Testis (tissue), 2 donors: ENCODE measurements at regions not wholly inside any gene's neighbourhood (a gene's known extent, or its start where the extent isn't known, plus 50 kb on each side); places are given as distances from the start of the nearest gene placed in this dataset.

ENCODE experiments used
- DNase-seq: peaks from one replicate; pipeline ENCODE4 v3.0.0-alpha.2; 2019
- H3K27ac ChIP-seq, 2 donors: fragments of 200-600 bp; sonication (generic); one replicate each; pipeline ENCODE4 v1.5.1; 2019
- H3K27me3 ChIP-seq: fragments of 200-600 bp; sonication (generic); one replicate; pipeline ENCODE4 v1.5.1; 2019
- H3K36me3 ChIP-seq: fragments of 200-600 bp; sonication (generic); one replicate; pipeline ENCODE4 v1.5.1; 2017; ENCODE audit warnings: low read depth; ENCODE audit errors: missing control alignments
- H3K4me1 ChIP-seq: fragments of 200-600 bp; sonication (generic); one replicate; pipeline ENCODE4 v1.5.1; 2019
- H3K4me3 ChIP-seq, 2 donors: fragments of 200-600 bp; sonication (generic); one replicate each; pipeline ENCODE4 v1.5.1; 2017 to 2019
- H3K9me3 ChIP-seq: fragments of 200-600 bp; sonication (generic); one replicate; pipeline ENCODE4 v1.5.1; 2017
- POLR2A ChIP-seq: fragments of 450-650 bp; IDR thresholded peaks from one replicate; pipeline ENCODE4 v1.6.1; 2017; ENCODE audit warnings: antibody characterized with exemption, mild to moderate bottlenecking, moderate library complexity
- WGBS, 2 donors: methylation state at CpG; one replicate each; pipeline ENCODE4 v1.1.5; 2018; 5-methylcytosine and 5-hydroxymethylcytosine counted together
- intact Hi-C: fragments of 100-400 bp; cut with DNase I; formaldehyde crosslinking; loops from one replicate; pipeline ENCODE4 v1.15.1; 2023; ENCODE audit warnings: low total_unique reads
- TF ChIP-seq, protein P1 (sequence below), 3 experiments: fragments of 450-650 bp in 2 of 3; fragments of 200-600 bp in 1 of 3; sonication (generic) in 1 of 3; IDR thresholded peaks; one replicate each; pipeline ENCODE4 v1.5.1; 2016 to 2019; ENCODE audit warnings: antibody characterized with exemption in 3 of 3, mild to moderate bottlenecking in 2 of 3, moderate library complexity in 1 of 3

DNA sequence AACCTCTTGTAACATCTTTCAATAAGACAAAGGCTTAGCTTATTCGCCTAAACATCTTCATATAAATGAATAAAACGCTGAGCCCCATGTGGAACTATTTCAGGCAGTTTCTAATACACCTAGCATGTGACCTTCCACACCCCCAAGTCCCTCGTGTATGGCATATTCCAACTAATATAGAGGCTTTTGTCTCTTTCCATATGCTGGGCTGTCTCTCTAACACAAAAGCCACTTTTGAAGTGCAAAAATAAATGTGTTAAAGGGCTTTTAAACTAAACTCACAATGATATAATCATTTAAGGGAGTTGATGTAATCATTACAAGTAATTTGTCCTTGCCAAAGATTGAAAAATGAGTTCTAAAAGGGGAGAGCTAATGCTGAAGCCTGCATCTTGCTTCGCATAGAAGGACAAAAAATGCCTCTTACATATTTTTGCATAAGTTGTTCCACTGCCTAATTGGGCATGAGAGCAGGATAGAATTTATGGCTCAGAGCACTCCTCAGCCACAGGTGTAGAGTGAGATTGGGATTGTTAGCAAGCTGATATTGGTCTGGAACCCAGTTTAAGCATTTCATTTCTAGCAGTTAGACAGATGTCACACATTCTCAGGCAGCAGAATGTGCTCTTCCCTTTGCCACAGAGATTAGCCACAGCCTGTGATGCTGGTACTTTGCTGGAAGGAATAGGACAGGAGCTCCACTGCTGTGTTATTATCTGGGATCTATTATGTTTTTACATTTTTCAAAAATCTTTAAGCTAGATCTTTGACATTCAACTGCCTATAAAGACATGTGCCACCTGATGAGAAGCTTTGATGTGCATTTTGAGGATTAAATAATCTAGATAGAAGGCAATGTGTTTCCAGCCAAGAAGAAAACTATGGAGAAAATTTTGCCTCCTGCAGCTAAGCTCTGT is 1044.4 kb downstream of the ADGRL2 start:
- intact Hi-C loops = no loop called here
- Histone ChIP-seq H3K36me3 (no peaks in the 10 kb centered on the region), H3K27ac (no peak overlapping the region), H3K4me3 (no peak overlapping the region), H3K4me1 (no peaks in the 10 kb centered on the region), H3K27me3 (no peaks in the 10 kb centered on the region), H3K9me3 (no peaks in the 10 kb centered on the region)
- no peak for TF ChIP-seq POLR2A
- TF ChIP-seq, protein P1, sequence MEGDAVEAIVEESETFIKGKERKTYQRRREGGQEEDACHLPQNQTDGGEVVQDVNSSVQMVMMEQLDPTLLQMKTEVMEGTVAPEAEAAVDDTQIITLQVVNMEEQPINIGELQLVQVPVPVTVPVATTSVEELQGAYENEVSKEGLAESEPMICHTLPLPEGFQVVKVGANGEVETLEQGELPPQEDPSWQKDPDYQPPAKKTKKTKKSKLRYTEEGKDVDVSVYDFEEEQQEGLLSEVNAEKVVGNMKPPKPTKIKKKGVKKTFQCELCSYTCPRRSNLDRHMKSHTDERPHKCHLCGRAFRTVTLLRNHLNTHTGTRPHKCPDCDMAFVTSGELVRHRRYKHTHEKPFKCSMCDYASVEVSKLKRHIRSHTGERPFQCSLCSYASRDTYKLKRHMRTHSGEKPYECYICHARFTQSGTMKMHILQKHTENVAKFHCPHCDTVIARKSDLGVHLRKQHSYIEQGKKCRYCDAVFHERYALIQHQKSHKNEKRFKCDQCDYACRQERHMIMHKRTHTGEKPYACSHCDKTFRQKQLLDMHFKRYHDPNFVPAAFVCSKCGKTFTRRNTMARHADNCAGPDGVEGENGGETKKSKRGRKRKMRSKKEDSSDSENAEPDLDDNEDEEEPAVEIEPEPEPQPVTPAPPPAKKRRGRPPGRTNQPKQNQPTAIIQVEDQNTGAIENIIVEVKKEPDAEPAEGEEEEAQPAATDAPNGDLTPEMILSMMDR (IDR thresholded peaks at IDR 0.05) = no peak
- 71 to 75% methylated on average over 4 of the region's 4 CpGs for WGBS, 2 donors
- no peak for DNase-seq

GRCh38 chr1:82844447-82844846 is 1043.7 kb downstream of the ADGRL2 start:
- H3K27ac ChIP-seq = no peak overlapping the region
- H3K27me3 ChIP-seq = no peaks in the 10 kb centered on the region
- H3K4me1 ChIP-seq = no peaks in the 10 kb centered on the region
- H3K4me3 ChIP-seq = no peak overlapping the region
- H3K36me3 ChIP-seq = no peaks in the 10 kb centered on the region
- TF ChIP-seq, protein P1 (IDR thresholded peaks at IDR 0.05) = no peak
- no peak for TF ChIP-seq POLR2A
- intact Hi-C loops = no loop called here
- WGBS, 2 donors = 81 to 82% methylated on average over 2 of the region's 2 CpGs
- no peak for DNase-seq
- no peaks in the 10 kb centered on the region for H3K9me3 ChIP-seq

DNA sequence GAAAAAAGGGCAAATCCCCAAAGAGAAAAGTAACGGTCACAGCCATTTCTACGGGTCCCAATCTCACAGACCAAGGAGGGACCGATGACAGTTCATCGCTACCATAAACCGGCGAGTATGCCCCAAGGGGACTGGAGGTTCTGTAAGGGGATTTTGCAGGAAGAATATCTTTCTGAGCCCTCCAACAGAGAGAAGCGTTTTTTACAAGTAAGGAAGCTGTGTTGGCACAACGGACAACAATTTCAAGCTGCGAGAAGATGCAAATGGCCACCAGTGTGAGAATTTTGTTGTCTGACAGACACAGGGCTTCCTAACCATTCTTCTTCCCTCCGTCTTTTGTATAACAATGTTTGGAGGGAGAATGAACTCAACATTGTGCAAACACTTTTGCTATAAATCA is 1043.1 kb downstream of the ADGRL2 start:
- H3K36me3 ChIP-seq = no peaks in the 10 kb centered on the region
- no peaks in the 10 kb centered on the region for H3K4me1 ChIP-seq
- no peak overlapping the region for H3K27ac ChIP-seq
- DNase-seq = no peak
- intact Hi-C loops = no loop called here
- H3K9me3 ChIP-seq = no peaks in the 10 kb centered on the region
- no peaks in the 10 kb centered on the region for H3K27me3 ChIP-seq
- 75 to 84% methylated on average over 10 of the region's 10 CpGs for WGBS, 2 donors
- TF ChIP-seq, protein P1 (IDR thresholded peaks at IDR 0.05) = no peak
- no peak for TF ChIP-seq POLR2A
- H3K4me3 ChIP-seq = no peak overlapping the region

DNA sequence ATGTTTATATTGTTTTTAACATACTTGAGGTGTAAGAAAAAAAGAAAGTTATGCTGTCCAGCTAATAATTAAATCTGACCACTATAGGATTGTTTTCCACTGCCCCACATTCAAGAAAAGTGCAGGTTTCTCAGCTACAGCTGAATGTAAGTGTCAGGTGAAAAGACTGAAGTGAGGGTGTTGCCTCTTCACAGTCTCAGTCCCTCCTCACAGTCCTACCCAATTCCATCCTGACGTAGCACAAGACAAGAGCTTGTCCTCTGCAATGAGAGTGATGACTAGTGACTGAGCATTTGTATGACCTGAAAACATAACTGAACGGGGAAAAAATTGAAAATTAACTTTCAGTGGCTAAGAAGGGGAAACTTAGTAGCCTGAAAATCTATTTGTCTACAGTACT is 1039.5 kb downstream of the ADGRL2 start:
- H3K36me3 ChIP-seq = no peaks in the 10 kb centered on the region
- H3K27ac ChIP-seq = no peak overlapping the region
- TF ChIP-seq, protein P1 (IDR thresholded peaks at IDR 0.05) = no peak
- TF ChIP-seq POLR2A = no peak
- 42 to 68% methylated on average over 2 of the region's 2 CpGs for WGBS, 2 donors
- intact Hi-C loops = no loop called here
- H3K4me1 ChIP-seq = no peaks in the 10 kb centered on the region
- no peaks in the 10 kb centered on the region for H3K9me3 ChIP-seq
- no peaks in the 10 kb centered on the region for H3K27me3 ChIP-seq
- no peak overlapping the region for H3K4me3 ChIP-seq
- no peak for DNase-seq
